ENCODE measurements at regions not wholly inside any gene's neighbourhood (a gene's known extent, or its start where the extent isn't known, plus 50 kb on each side); places are given as distances from the start of the nearest gene placed in this dataset.

DNA sequence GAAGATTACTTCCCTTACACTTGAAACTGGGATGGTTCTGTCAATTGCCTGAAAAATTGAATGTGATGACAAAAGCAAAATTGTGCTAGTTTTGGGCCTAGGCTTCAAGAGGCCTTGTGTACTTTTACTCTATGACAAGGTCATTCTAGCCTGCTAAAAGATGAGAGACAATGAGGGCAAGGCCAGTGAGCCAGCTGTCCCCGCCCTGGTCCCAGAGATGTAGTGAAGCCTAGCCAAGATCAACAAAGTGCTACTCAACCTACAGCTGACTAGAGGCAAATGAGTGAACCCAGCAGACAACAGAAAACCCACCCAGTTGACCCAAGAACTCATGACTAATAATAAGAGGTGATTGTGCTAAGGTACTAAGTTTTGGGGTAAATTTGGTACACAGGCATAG lies 248.7 kb downstream of the IL15 start:
- TF ChIP-seq, protein P1, sequence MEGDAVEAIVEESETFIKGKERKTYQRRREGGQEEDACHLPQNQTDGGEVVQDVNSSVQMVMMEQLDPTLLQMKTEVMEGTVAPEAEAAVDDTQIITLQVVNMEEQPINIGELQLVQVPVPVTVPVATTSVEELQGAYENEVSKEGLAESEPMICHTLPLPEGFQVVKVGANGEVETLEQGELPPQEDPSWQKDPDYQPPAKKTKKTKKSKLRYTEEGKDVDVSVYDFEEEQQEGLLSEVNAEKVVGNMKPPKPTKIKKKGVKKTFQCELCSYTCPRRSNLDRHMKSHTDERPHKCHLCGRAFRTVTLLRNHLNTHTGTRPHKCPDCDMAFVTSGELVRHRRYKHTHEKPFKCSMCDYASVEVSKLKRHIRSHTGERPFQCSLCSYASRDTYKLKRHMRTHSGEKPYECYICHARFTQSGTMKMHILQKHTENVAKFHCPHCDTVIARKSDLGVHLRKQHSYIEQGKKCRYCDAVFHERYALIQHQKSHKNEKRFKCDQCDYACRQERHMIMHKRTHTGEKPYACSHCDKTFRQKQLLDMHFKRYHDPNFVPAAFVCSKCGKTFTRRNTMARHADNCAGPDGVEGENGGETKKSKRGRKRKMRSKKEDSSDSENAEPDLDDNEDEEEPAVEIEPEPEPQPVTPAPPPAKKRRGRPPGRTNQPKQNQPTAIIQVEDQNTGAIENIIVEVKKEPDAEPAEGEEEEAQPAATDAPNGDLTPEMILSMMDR (IDR thresholded peaks at IDR 0.05; ENCODE audit: low read depth, low read length), result no peak
- TF ChIP-seq, protein P2, sequence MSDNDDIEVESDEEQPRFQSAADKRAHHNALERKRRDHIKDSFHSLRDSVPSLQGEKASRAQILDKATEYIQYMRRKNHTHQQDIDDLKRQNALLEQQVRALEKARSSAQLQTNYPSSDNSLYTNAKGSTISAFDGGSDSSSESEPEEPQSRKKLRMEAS (IDR thresholded peaks at IDR 0.05; ENCODE audit: low read depth, low read length), result no peak
- TF ChIP-seq POLR2A (IDR thresholded peaks at IDR 0.05; ENCODE audit: extremely low read depth, insufficient read length) (no peak), MYC (IDR thresholded peaks at IDR 0.05; ENCODE audit: low read depth, low read length) (no peak)

Data from NB4 (cell line).